Activated naive CD4-positive, alpha-beta T cell treated with anti-CD3 and anti-CD28 coated beads, Interleukin-2, amount 50 U/mL, for 16 hours (primary cell): ENCODE measurements at regions not wholly inside any gene's neighbourhood (a gene's known extent, or its start where the extent isn't known, plus 50 kb on each side); places are given as distances from the start of the nearest gene placed in this dataset.

Experiments
- DNase-seq: peaks from one replicate; pipeline ENCODE4 v3.0.0-alpha.2; 2020

GRCh38 chr5:163623524-163623923 lies 118.1 kb downstream of the MAT2B start:
- DNase-seq: no peak

DNA sequence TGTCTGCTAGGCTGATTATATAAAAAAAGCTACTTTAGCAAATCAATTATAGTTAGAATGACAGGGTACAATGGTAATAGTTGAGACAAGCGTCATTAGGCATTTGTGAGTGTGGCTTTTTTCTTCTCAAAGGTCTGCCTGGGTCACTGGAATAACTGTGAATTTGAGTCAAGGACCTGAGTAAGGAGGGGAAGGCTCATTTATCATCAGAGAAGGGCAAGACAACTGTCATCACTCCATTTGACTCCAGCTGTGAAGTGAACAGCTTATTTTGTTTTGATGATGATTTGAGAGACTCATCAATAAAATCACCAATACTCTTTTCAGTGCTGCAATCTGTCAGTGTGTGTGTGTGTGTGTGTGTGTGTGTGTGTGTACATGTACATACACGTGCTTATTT lies 118.6 kb downstream of the MAT2B start:
- no peak for DNase-seq

GRCh38 chr5:163624431-163624830 lies 119.0 kb downstream of the MAT2B start:
- DNase-seq: no peak

DNA sequence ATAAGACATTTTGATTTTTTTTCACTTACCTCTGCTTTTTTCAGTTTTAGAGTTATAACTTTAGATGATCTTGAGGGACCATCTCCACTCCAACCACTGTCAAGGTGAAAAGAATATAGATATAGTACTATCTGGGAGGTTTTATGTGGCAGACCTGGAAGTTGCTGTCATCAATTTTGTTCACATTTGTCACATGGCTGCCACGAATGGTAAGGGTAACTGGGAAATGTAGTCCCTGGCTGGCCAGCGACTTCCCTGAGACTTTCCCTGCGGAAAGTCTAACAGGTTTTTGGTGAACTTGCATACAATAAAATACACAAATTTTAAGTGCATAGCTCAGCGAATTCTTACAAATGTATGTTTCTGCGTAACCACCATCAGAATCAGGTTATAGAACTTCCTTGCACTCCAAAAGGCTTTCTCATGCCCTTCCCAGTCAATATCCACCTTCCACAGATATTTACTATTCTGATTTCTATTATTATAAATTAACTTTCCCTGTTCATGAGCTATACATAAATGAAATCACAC lies 121.5 kb downstream of the MAT2B start:
- DNase-seq: no peak

- no peak for DNase-seq
These were observed 126.4 kb downstream of the MAT2B start for GRCh38 chr5:163631856-163632255.

- DNase-seq: no peak
These were observed 128.6 kb downstream of the MAT2B start for GRCh38 chr5:163633926-163634460.

DNA sequence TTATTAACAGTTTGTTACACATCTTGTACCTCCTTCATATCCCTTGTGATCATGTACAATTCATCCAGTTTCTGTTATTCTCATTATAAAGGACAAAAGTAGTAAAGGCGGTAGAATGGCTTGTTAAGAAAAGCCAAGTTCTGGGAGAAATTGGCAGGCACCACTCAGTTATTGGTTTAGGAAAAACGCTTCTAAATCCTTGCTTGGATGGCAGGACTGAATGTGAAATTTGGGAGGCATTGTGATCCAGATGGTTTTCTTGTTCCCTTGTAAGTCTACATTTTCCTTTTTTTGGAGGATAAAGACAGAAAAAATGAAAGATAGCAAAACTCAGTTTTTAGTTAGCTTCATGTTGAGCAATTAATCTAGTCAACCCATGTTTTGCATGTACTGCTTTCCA lies 130.2 kb downstream of the MAT2B start:
- no peak for DNase-seq

DNA sequence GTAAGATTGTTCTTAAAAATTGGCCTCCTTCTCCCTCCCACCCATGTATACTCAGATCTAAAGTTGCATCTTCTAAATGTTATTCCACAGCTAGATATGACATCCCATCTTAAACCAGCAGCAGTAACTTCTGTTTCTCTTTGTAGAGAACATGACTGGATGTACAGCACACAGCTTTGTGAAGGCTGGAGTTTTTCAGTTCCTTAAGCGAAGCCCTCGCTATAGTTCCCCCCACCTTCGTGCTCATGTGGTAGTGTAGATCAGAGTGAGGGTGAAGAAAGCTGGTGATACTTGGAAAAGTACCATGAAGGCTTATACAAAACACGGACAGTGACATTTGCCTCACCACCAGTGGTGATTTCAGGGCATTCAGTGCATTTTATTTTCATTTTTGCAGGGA lies 137.5 kb downstream of the MAT2B start:
- no peak for DNase-seq

GRCh38 chr5:163645421-163646416 lies 140.3 kb downstream of the MAT2B start:
- DNase-seq: no peak

- DNase-seq: no peak
These were observed 144.1 kb downstream of the MAT2B start for GRCh38 chr5:163649514-163649913.

- DNase-seq: no peak
These were observed 148.1 kb downstream of the MAT2B start for GRCh38 chr5:163653526-163653925.

GRCh38 chr5:163658702-163659567 lies 153.5 kb downstream of the MAT2B start:
- no peak for DNase-seq

- no peak for DNase-seq
These were observed 154.1 kb downstream of the MAT2B start for GRCh38 chr5:163659568-163659902.

DNA sequence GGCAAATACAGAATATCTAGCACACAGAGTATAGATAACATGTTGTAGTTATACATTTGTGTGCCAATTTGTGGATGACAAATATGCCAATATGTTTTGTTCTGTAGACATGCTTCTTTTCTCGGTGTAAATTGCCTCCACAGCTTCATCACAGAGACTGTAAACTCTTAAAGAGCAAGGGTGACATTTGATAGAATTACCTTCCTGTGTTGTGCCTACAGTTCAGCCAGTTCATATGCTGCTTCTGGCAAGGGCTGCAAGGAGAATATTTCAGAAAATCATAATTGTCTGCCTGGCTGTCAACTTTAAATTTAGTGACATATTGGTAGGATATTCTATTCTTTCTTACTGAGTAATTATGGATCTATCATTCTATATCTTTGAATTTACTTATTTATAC lies 155.1 kb downstream of the MAT2B start:
- no peak for DNase-seq

DNA sequence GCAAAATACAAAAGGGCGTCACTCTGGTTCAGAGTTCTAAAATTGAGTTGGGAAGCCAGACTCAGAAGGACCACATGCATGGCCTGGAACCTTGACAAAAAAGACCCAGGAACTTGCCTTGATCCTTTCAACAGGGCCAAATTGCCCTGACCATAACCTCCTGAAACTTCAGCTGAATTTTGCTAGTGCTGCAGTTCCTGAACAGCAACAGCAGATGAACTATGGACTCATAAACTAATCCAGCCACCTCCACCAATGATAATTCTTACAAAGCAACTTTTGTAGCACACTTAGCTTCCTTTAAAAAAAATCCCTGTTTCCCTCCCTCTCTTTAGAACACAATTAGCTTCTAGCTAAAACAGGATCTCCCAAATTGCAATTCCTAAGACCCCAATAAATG lies 155.9 kb downstream of the MAT2B start:
- DNase-seq: no peak

GRCh38 chr5:163670036-163670435 lies 164.6 kb downstream of the MAT2B start:
- DNase-seq: no peak

DNA sequence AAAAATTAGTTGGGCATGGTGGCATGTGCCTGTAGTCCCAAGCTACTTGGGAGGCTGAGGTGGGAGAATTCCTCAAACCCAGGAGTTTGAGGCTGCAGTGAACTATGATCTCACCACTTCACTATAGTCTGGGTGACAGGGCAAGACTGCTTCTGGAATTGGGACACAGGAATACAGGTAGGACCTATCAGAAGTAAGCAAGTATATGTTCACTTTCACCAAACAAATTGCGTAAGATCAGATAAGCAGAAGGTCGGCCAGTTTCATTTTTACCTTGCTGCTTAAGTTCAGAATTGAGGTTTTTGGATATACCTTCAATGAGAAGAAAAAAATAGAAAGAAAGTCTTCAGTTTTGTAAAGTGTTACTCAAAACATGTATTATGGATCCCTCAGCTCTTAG lies 171.7 kb downstream of the MAT2B start:
- no peak for DNase-seq

DNA sequence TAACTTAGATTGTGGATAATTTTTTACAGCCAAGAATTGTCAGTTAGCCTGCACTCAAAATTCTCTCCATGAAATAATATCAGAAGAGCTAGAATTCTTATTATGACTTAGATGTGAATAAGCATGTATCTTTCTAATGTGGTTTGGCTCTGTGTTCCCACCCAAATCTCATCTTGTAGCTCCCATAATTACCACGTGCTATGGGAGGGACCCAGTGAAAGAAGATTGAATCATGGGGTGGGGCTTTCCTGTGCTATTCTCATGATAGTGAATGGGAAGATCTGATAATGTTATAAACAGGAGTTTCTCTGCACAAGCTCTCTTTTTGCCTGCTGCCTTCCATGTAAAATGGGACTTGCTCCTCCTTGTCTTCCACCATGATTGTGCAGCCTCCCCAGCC lies 176.8 kb downstream of the MAT2B start:
- DNase-seq: no peak

DNA sequence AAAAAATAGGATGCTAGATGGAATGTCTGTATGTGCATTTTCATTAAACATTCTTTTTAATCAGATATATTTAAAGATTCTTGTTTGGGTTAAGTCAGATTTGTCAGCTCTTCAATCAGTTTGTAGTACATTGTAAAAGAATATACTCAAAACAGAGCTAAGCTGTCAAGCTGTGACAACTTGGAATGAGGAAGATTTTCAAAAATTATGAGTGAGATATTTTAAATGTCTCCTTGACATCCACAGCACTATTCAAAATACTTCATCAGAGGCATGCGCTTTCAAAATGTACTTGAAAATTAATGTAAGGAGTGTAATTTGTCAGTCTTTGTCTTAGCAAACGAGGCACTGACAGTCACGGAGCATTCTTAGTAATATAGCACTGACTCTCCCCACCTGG lies 182.0 kb downstream of the MAT2B start:
- no peak for DNase-seq

GRCh38 chr5:163692091-163692490 lies 186.7 kb downstream of the MAT2B start:
- no peak for DNase-seq

- DNase-seq: no peak
These were observed 190.6 kb downstream of the MAT2B start for GRCh38 chr5:163695830-163696578.

GRCh38 chr5:163696579-163696887 lies 191.1 kb downstream of the MAT2B start:
- no peak for DNase-seq
